ENCODE measurements at regions not wholly inside any gene's neighbourhood (a gene's known extent, or its start where the extent isn't known, plus 50 kb on each side); places are given as distances from the start of the nearest gene placed in this dataset.
"Not testable (repeated sequence)": the region's sequence is repeated elsewhere in the genome, so short reads cannot be mapped to it uniquely, and the experiment has no call there.

GRCh38 chrX:65331371-65331770 is 203.2 kb downstream of the LAS1L start:
- DNase-seq: no peak

GRCh38 chrX:65300104-65300809 is 234.3 kb downstream of the LAS1L start:
- DNase-seq: no peak

- not testable (repeated sequence) for DNase-seq
Measured at GRCh38 chrX:65282905-65283304, 251.7 kb downstream of the LAS1L start.

- DNase-seq: no peak
Measured at GRCh38 chrX:65273152-65273551, 261.4 kb downstream of the LAS1L start.

- no peak for DNase-seq
Measured at GRCh38 chrX:65266482-65266881, 268.1 kb downstream of the LAS1L start.

- DNase-seq: no peak
Measured at GRCh38 chrX:65253817-65254216, 277.6 kb upstream of the ZC4H2 start.

- no peak for DNase-seq
Measured at GRCh38 chrX:65241059-65241721, 264.9 kb upstream of the ZC4H2 start.

GRCh38 chrX:65203545-65203944 is 227.3 kb upstream of the ZC4H2 start:
- DNase-seq: no peak

- no peak for DNase-seq
Measured at GRCh38 chrX:65196758-65197360, 220.6 kb upstream of the ZC4H2 start.

GRCh38 chrX:65195621-65196020 is 219.4 kb upstream of the ZC4H2 start:
- DNase-seq: no peak

GRCh38 chrX:65194547-65194946 is 218.3 kb upstream of the ZC4H2 start:
- no peak for DNase-seq

- DNase-seq: not testable (repeated sequence)
Measured at GRCh38 chrX:65163325-65163724, 187.1 kb upstream of the ZC4H2 start.

- no peak for DNase-seq
Measured at GRCh38 chrX:65148232-65148631, 172.0 kb upstream of the ZC4H2 start.

- no peak for DNase-seq
Measured at GRCh38 chrX:65136424-65136823, 160.2 kb upstream of the ZC4H2 start.

GRCh38 chrX:65127842-65128241 is 151.6 kb upstream of the ZC4H2 start:
- DNase-seq: no peak

GRCh38 chrX:65098851-65099250 is 122.6 kb upstream of the ZC4H2 start:
- DNase-seq: no peak

GRCh38 chrX:65093658-65094057 is 117.4 kb upstream of the ZC4H2 start:
- DNase-seq: no peak

- DNase-seq: no peak
Measured at GRCh38 chrX:65073233-65073632, 97.0 kb upstream of the ZC4H2 start.

- DNase-seq: no peak
Measured at GRCh38 chrX:65072590-65072989, 96.3 kb upstream of the ZC4H2 start.

- not testable (repeated sequence) for DNase-seq
Measured at GRCh38 chrX:65058626-65059025, 82.4 kb upstream of the ZC4H2 start.

- no peak for DNase-seq
Measured at GRCh38 chrX:65045001-65045400, 68.8 kb upstream of the ZC4H2 start.

- peak; percentile 36 for DNase-seq
Measured at GRCh38 chrX:65035446-65035770, 59.2 kb upstream of the ZC4H2 start.

- DNase-seq: peak; percentile 77
Measured at GRCh38 chrX:65034668-65035445, 58.6 kb upstream of the ZC4H2 start, which contains the start of gene ZC3H12B. TSS of gene ZC3H12B (plus strand) at chrX:65034826.

GRCh38 chrX:65034292-65034667 is 58.0 kb upstream of the ZC4H2 start:
- DNase-seq: no peak

All from fibroblast of upper back skin (primary cell).